ENCODE measurements at regions not wholly inside any gene's neighbourhood (a gene's known extent, or its start where the extent isn't known, plus 50 kb on each side); places are given as distances from the start of the nearest gene placed in this dataset.

- DNase-seq (ENCODE audit: low spot score) = no peak
Observed at GRCh38 chr13:76711550-76712182, 174.5 kb downstream of the KCTD12 start.

GRCh38 chr13:76709851-76710250, 176.4 kb downstream of the KCTD12 start:
- no peak for DNase-seq (ENCODE audit: low spot score)

- DNase-seq (ENCODE audit: low spot score) = no peak
Observed at GRCh38 chr13:76708138-76708688, 178.0 kb downstream of the KCTD12 start.

- DNase-seq (ENCODE audit: low spot score) = no peak
Observed at GRCh38 chr13:76707360-76707759, 178.8 kb downstream of the KCTD12 start.

GRCh38 chr13:76703621-76704288, 182.4 kb downstream of the KCTD12 start:
- DNase-seq (ENCODE audit: low spot score) = no peak

- DNase-seq (ENCODE audit: low spot score) = no peak
Observed at GRCh38 chr13:76703216-76703615, 183.0 kb downstream of the KCTD12 start.

GRCh38 chr13:76697288-76697687, 188.9 kb downstream of the KCTD12 start:
- no peak for DNase-seq (ENCODE audit: low spot score)

GRCh38 chr13:76696370-76696769, 189.8 kb downstream of the KCTD12 start:
- DNase-seq (ENCODE audit: low spot score) = no peak

GRCh38 chr13:76693086-76693485, 193.1 kb downstream of the KCTD12 start:
- DNase-seq (ENCODE audit: low spot score) = no peak

GRCh38 chr13:76692346-76692745, 193.9 kb downstream of the KCTD12 start:
- DNase-seq (ENCODE audit: low spot score) = no peak

- no peak for DNase-seq (ENCODE audit: low spot score)
Observed at GRCh38 chr13:76690611-76691010, 195.6 kb downstream of the KCTD12 start.

GRCh38 chr13:76687467-76687866, 198.7 kb downstream of the KCTD12 start:
- no peak for DNase-seq (ENCODE audit: low spot score)

GRCh38 chr13:76685938-76686337, 200.3 kb downstream of the KCTD12 start:
- DNase-seq (ENCODE audit: low spot score) = no peak

GRCh38 chr13:76684336-76684735, 201.9 kb downstream of the KCTD12 start:
- DNase-seq (ENCODE audit: low spot score) = no peak

GRCh38 chr13:76683854-76684253, 202.4 kb downstream of the KCTD12 start:
- no peak for DNase-seq (ENCODE audit: low spot score)

GRCh38 chr13:76683168-76683567, 203.0 kb downstream of the KCTD12 start:
- DNase-seq (ENCODE audit: low spot score) = no peak

GRCh38 chr13:76680112-76680511, 206.1 kb downstream of the KCTD12 start:
- no peak for DNase-seq (ENCODE audit: low spot score)

GRCh38 chr13:76677043-76677442, 209.2 kb downstream of the KCTD12 start:
- DNase-seq (ENCODE audit: low spot score) = no peak

GRCh38 chr13:76672420-76672819, 213.8 kb downstream of the KCTD12 start:
- no peak for DNase-seq (ENCODE audit: low spot score)

- DNase-seq (ENCODE audit: low spot score) = no peak
Observed at GRCh38 chr13:76668716-76669115, 217.5 kb downstream of the KCTD12 start.

- DNase-seq (ENCODE audit: low spot score) = no peak
Observed at GRCh38 chr13:76668141-76668540, 218.1 kb downstream of the KCTD12 start.

- peak; percentile 17 for DNase-seq (ENCODE audit: low spot score)
Observed at GRCh38 chr13:76667551-76667950, 218.7 kb downstream of the KCTD12 start.

GRCh38 chr13:76663592-76664335, 222.4 kb downstream of the KCTD12 start:
- no peak for DNase-seq (ENCODE audit: low spot score)

All from NAMALWA (cell line).